Activated CD8-positive, alpha-beta memory T cell treated with anti-CD3 and anti-CD28 coated beads, Interleukin-2, amount 50 U/mL, for 24 hours (primary cell): ENCODE measurements at regions not wholly inside any gene's neighbourhood (a gene's known extent, or its start where the extent isn't known, plus 50 kb on each side); places are given as distances from the start of the nearest gene placed in this dataset.
"Not testable (repeated sequence)": the region's sequence is repeated elsewhere in the genome, so short reads cannot be mapped to it uniquely, and the experiment has no call there.

Experiments
- DNase-seq: peaks from one replicate; pipeline ENCODE4 v3.0.0-alpha.2; 2020; ENCODE audit errors: extremely low read depth

- no peak for DNase-seq
These were observed 510.8 kb upstream of the POU3F2 start for GRCh38 chr6:98323605-98324004.

GRCh38 chr6:98324446-98324845 is 509.9 kb upstream of the POU3F2 start:
- no peak for DNase-seq

DNA sequence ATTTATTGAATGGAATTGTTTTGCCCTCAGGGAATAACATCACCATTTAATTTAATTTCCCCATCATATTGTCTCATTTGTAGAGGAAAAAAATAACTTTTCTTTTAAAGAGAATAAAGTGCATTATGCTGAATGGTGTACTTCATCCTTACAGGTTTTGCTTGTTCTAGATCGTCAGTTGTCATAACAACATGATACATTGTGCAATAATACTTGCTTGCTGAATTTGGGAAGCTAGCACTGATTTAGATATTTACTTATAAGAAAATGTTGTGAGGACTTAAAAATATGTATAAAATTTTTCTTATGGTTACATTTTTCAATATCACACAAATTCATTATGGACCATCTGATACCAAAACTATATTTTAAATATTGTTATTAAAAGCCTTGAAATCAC is 509.0 kb upstream of the POU3F2 start:
- DNase-seq, result no peak

DNA sequence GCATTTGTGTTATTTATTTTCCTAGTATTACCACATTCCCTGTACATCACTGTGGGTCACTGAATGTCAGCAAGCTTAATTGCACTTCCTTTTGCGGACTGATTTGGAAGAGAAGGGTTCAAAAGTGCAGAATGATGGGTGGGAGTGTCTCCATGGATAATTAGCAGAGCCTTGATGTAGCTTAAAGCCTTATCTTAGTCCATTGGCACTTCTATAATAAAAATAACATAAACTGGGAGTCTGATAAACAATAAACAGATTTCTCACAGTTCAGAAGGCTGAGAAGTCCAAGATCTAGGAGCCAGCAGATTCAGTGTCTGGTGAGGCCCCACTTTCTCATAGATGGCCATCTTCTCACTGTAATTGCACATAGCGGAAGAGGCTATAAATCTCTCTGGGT is 501.1 kb upstream of the POU3F2 start:
- no peak for DNase-seq

DNA sequence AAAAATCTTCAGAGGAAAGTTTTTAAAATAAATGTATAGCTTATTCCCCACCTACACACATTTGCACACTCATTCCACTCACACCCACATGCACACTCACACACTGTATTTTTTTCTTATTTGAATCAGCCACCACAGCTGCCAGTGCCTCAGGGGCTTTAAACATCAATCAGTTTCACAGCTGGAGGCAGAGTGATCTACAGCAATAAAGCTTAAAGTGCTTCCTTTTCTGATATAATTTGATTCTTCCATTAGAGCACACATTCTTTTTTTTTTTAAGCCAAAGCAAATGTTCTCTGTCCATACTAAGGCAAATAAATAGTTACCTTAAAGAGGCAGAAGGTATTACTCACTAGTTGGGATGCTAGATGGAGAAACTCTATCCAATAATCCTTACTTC is 498.8 kb upstream of the POU3F2 start:
- DNase-seq, result no peak

DNA sequence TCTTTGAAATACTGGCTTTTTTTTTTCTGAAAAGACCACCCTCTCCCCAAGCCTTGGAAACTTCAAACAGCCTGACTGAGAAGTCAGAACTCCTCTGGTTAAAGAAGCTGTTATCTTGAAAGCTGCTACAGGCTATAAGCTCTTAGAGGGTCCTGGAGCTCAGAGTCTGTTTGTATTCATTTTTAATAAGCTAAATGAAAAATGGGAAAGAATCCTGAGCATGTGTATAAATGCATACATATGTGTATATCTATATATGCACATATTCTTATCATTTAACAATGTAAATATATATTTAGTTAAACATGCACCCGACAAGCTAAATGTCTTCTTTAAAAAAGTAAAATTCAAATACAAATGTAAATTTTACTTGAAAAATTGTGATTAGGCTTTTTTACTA is 494.9 kb upstream of the POU3F2 start:
- no peak for DNase-seq

DNA sequence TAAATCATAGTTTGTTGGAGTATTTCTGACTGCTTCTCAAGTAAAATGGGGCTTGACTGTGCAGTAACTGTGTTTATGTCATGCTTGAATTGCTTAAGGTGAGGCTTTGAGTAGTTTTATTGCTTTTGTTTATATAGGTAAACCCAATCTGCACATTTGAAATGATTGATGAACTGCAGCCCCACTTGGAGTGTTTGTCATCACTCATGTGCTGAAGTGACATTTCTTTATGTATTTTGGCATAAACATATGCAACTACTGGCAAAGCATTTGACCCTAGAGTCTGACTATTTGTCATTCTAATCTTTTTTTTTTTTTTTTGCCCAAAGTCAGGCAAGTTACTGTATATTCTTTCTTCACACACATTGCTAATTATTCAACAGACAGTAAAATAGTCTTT is 491.4 kb upstream of the POU3F2 start:
- DNase-seq, result no peak

- DNase-seq, result no peak
These were observed 490.6 kb upstream of the POU3F2 start for GRCh38 chr6:98343797-98344196.

DNA sequence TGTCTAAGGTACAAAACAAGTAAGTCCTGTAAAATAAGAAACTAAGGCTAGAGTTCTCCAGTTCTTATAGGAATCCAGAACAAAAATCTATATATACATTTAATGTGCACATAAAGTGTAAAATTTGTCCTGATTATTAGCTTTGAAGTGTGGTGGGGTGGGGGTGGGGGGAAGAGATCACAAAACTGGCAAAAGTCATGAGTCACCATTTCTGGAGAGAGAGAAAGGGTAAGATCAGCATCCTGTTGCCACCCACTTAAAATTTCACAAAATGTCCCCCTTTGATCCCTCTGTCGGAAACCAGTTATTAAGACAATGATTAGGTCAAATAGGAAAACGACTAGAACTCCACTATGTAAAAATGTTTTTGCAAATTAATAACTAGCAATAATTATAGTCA is 482.0 kb upstream of the POU3F2 start:
- no peak for DNase-seq

- DNase-seq, result no peak
These were observed 476.2 kb upstream of the POU3F2 start for GRCh38 chr6:98358173-98358572.

DNA sequence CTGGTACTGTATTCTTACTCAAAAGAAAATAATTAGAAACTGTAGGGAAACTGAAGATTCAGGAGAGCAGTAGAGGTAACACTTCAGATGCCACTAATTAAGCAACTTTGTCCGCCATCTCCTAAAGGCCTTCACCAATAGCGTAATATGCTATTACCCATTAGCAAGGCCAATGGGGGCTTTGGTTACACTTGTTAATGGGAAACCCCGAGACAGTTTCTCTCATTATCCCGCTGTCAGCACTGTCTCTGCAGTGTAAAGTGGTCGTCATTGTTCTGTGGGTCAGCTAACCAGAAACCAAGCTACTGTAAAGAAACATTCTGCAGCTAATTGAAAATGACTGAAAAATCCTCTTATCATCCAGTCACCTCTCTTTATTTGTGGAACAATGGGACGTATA is 468.0 kb upstream of the POU3F2 start:
- no peak for DNase-seq

- DNase-seq, result no peak
These were observed 453.8 kb upstream of the POU3F2 start for GRCh38 chr6:98380589-98380988.

DNA sequence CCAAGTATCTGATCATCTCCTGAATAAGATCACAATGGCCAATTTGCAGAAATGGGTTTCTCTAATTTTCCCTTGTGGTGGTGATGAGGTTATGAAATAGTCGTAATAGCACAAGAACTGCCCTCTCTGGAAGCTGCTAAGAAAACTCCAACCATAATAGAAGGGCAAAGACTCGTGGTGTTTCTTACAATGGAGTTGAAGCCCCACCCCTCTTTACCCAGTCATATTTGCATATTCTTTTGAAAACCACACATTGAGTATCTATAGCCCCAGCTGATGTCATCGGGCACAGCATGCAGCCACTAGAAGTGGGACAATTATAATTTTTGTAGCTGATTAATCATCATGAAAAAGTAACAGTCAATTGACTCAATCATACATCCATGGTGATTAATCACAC is 452.1 kb upstream of the POU3F2 start:
- DNase-seq, result no peak

DNA sequence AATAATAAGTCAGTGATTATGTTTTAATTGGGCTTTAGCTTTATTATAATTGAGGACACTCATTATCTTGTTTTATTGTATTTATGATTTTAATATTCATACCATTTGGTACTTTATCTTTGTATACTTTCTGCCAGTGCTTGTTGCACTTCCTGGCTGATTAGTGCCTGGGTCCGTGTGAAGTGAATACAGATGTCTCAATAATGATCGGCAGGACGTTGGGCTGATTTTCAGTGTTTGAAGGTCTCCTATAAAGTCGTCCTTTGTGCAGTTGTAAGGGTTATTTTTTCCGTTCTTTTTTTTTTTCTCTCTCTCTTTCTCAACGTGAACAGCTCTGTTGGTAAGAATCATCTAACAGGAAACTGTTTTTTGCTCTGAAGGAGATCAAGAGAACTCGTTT is 450.0 kb upstream of the POU3F2 start:
- no peak for DNase-seq

DNA sequence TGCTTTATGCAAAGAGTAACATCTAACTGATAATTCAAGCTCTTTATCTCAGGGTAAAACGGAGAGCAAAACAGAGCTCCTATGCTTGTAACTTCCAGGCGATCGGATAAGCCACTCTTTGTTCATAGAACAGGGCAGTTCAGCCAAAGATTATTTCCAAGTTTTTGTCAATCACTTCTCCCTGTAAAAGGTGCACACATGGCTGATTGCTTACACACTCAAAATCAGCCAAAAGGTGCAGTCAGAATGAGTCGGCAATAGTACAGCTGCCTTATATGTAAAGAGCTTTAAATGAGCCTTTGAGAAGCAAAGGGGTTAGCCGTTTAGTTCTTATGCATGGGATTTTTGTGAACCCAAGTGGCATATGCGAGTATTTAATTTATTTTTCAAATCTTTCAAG is 449.6 kb upstream of the POU3F2 start:
- DNase-seq, result no peak

DNA sequence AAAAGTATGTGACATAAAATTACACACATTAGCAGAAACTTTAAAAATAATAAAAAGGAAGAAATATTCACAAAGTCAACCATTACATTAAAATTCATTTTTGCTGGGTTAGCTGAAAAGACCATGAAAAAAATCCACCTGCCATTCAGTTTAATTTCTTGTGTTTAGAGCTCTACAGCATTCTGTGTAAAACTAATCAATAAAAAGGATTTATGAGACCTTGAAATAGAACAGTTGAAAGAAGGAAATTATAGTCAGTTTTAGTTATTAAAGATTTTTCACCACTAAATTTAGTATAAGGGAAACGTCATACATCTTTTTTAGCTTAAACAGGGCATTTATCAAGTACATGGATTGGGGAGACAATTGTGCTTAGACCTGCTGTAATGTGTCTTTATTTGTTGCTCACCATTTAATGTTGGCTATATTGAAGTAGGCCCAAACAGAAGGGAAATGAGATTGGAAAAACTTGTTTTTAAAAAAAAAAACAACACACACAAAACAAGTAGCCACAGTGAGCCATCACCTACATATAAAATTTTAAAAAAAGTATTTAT is 438.7 kb upstream of the POU3F2 start:
- no peak for DNase-seq

DNA sequence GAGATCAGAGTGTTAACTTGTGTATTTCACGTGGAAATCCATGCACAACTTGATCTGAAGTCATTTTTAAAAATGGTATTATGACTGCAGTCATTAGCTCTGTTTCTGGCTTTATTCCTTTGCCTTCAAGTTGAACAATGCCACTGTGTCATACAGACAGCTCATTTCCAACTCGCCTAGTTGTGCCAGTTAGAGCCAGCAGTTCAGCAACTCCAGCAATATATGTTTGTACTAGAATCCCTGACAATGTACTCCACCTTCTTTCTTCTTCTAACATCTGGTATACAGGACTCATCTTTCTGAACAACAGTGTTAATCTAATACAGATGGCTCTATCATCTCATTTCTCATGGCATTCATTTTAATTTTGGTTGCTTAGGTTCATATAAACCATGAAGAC is 418.3 kb upstream of the POU3F2 start:
- no peak for DNase-seq

GRCh38 chr6:98416497-98417158 is 417.7 kb upstream of the POU3F2 start:
- DNase-seq, result not testable (repeated sequence)

DNA sequence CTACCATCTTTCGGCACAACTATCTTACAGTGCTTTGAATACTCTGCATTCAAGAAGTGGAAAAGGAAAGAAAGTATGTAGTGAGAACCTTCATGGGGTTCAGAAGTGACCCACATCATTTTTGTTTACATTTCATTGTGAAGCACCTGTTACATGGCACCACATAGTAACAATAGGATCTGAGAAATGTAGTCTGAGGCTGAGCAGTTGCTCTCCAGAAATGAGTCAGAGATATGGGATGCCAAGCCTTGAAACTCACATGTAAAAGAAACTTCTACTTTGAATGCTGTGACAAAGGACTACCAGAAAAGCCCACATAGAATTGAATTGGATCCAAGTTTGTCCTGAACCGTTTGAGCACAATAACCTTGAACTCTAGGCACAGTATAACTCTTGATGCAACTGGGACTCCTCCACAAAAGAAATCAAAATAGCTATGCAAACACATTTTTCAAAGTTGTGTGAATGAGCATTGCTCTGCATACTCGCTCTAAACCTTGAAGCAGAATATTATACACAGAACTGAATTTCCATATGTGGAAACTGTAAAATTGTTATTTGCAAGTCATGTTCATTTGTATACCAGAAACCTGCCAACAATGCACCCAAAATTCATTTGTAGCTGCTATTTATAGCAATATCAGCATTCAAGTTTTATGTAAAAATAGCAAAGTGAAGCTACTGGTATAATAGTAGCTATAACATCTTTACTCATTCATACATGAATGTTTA is 400.9 kb upstream of the POU3F2 start:
- DNase-seq, result no peak

GRCh38 chr6:98443633-98444032 is 390.7 kb upstream of the POU3F2 start:
- no peak for DNase-seq

DNA sequence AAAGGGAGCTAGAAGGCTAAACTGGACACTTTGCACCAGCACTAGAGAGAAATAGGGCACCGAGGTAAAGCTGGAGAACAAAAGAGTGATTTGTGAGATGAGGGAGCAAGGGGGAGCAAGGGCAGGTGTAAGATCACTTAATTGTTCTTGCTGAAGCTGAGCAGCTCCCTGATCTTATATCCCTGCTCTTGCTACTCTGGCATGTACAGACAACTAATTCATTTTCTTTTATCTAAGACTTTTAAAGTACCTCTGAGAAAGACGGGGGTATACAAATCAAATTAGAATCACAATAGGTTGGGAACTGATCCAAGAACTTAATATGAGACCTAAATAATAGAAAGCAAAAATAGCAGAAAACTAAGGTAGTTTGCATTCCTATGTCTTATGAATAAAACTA is 381.7 kb upstream of the POU3F2 start:
- DNase-seq, result no peak

DNA sequence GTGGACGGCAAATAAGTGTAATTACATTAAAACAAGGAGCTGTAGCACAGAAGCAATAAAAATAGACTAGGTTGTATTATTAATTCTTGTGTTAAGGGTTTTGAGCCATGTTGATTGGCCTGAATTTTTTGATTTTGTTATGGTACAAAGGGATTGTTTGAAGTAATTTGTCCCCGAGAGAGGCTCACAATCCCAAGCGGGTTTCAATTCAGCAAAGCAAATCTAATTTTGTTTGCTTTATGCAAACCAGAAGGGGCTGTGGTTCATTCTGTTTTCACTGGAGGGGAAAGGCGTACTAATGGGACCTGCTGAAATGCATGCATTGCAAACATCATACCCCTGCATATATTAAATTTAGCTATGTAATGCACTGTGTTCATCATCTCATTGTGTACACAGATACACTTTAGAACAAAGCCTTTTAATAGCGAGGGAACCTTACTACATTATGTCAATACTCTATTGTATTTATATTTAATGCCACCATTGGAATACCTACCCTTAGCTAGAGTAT is 379.5 kb upstream of the POU3F2 start:
- no peak for DNase-seq

- no peak for DNase-seq
These were observed 375.7 kb upstream of the POU3F2 start for GRCh38 chr6:98458708-98459107.
